Gastroesophageal sphincter (tissue), 4 donors: ENCODE measurements at regions not wholly inside any gene's neighbourhood (a gene's known extent, or its start where the extent isn't known, plus 50 kb on each side); places are given as distances from the start of the nearest gene placed in this dataset.

Source experiments
- ATAC-seq: fragments of 150-250 bp; one replicate; pipeline ENCODE4 v1.9.1; 2016; ENCODE audit warnings: mild to moderate bottlenecking, moderate library complexity
- H3K27ac ChIP-seq, 4 donors: fragments of 200-600 bp; sonication (generic) in 3 of 4; 1 replicate in 3 of 4; 2 replicates in 1 of 4; pipeline ENCODE4 v1.5.1; 2016 to 2019
- H3K27me3 ChIP-seq: fragments of 200-600 bp; sonication (generic); one replicate; pipeline ENCODE4 v1.5.1; 2019
- H3K36me3 ChIP-seq, 2 donors: fragments of 200-600 bp; sonication (generic); one replicate each; pipeline ENCODE4 v1.5.1; 2019; ENCODE audit warnings: control low read depth in 1 of 2
- H3K4me1 ChIP-seq, 3 donors: fragments of 200-600 bp; sonication (generic); 1 replicate in 2 of 3; 2 replicates in 1 of 3; pipeline ENCODE4 v1.5.1; 2016 to 2019; ENCODE audit warnings: control low read depth in 2 of 3
- H3K4me3 ChIP-seq, 2 donors: fragments of 200-600 bp; sonication (generic); one replicate each; pipeline ENCODE4 v1.5.1; 2019; ENCODE audit warnings: mild to moderate bottlenecking in 1 of 2, moderate library complexity in 1 of 2
- H3K9me3 ChIP-seq, 3 donors: fragments of 200-600 bp; sonication (generic); one replicate each; pipeline ENCODE4 v1.5.1; 2017 to 2019; ENCODE audit warnings: control low read depth in 2 of 3
- CTCF ChIP-seq, 4 experiments: fragments of 200-600 bp in 2 of 4; fragments of 450-650 bp in 2 of 4; sonication (generic) in 1 of 4; IDR thresholded peaks; one replicate each; pipeline ENCODE4 v1.5.1; 2017 to 2019; ENCODE audit warnings: antibody characterized with exemption in 4 of 4, mild to moderate bottlenecking in 2 of 4, moderate library complexity in 2 of 4
- EP300 ChIP-seq: sonication (generic); formaldehyde crosslinking; IDR thresholded peaks from one replicate; pipeline ENCODE4 v1.6.1; 2017; ENCODE audit warnings: antibody characterized with exemption, mild to moderate bottlenecking
- POLR2A ChIP-seq, 2 donors: fragments of 450-650 bp; IDR thresholded peaks; one replicate each; pipeline ENCODE4 v1.6.1; 2017; ENCODE audit warnings: antibody characterized with exemption in 2 of 2, mild to moderate bottlenecking in 2 of 2, moderate library complexity in 1 of 2
- POLR2AphosphoS5 ChIP-seq: sonication (generic); formaldehyde crosslinking; IDR thresholded peaks from one replicate; pipeline ENCODE4 v1.6.1; 2017; ENCODE audit warnings: antibody characterized with exemption
- WGBS, 2 donors: methylation state at CpG; one replicate each; pipeline ENCODE4 v1.1.5; 2018; ENCODE audit warnings: low coverage in 1 of 2; 5-methylcytosine and 5-hydroxymethylcytosine counted together

- Histone ChIP-seq H3K27me3 (no peaks in the 10 kb centered on the region), H3K9me3 (no peaks in the 10 kb centered on the region), H3K27ac (no peak overlapping the region), H3K4me1 (peaks cover 0 to 7% (median 0%) of the 10 kb centered on the region in 3 donors), H3K36me3 (no peaks in the 10 kb centered on the region), H3K4me3 (no peak overlapping the region)
- 35 to 40% methylated on average over 3 to 4 of the region's 6 CpGs for WGBS, 2 donors
- TF ChIP-seq CTCF (IDR thresholded peaks at IDR 0.05) (no peak), EP300 (no peak), POLR2AphosphoS5 (no peak), POLR2A (IDR thresholded peaks at IDR 0.05) (no peak)
- ATAC-seq = no peak
These were observed 80.0 kb upstream of the PUM3 start for GRCh38 chr9:2923766-2924379.

DNA sequence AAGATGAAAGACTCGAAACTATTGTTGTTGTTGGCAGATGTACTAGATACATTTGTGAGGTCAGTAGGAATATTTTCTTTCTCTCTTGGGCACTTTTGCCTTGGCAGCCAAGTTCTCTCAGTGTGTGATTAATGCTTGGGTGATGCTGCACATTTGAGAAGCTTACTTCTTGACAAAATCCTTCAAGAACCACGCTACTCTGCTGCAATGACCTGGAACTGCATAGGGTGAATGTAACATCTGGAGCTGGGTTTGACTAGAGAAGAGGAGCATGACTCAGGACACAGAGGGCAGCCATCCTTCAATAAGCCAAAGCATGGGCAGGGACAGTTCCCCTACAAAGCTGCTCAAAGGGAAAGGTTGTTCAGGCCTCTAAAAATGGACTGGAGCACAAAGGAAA, 75.5 kb upstream of the PUM3 start:
- Histone ChIP-seq H3K27me3 (no peaks in the 10 kb centered on the region), H3K4me1 (peaks cover 0 to 7% (median 0%) of the 10 kb centered on the region in 3 donors), H3K9me3 (no peaks in the 10 kb centered on the region), H3K4me3 (no peak overlapping the region), H3K27ac (no peak overlapping the region), H3K36me3 (no peaks in the 10 kb centered on the region)
- no peak for ATAC-seq
- WGBS, 2 donors = 20 to 53% methylated on average over 1 to 2 of the region's 2 CpGs
- no peak for TF ChIP-seq POLR2AphosphoS5
- no peak for TF ChIP-seq POLR2A (IDR thresholded peaks at IDR 0.05)
- no peak for TF ChIP-seq CTCF (IDR thresholded peaks at IDR 0.05)
- no peak for TF ChIP-seq EP300

GRCh38 chr9:2916382-2916985, 72.6 kb upstream of the PUM3 start:
- ATAC-seq = no peak
- Histone ChIP-seq H3K27me3 (no peaks in the 10 kb centered on the region), H3K27ac (no peak overlapping the region), H3K36me3 (no peaks in the 10 kb centered on the region), H3K4me3 (no peak overlapping the region), H3K9me3 (no peaks in the 10 kb centered on the region), H3K4me1 (peaks cover 0 to 7% (median 0%) of the 10 kb centered on the region in 3 donors)
- WGBS, 2 donors = 60 to 83% methylated on average over 1 to 2 of the region's 3 CpGs
- TF ChIP-seq POLR2AphosphoS5 = no peak
- TF ChIP-seq POLR2A (IDR thresholded peaks at IDR 0.05) = no peak
- TF ChIP-seq EP300 = no peak
- no peak for TF ChIP-seq CTCF (IDR thresholded peaks at IDR 0.05)

DNA sequence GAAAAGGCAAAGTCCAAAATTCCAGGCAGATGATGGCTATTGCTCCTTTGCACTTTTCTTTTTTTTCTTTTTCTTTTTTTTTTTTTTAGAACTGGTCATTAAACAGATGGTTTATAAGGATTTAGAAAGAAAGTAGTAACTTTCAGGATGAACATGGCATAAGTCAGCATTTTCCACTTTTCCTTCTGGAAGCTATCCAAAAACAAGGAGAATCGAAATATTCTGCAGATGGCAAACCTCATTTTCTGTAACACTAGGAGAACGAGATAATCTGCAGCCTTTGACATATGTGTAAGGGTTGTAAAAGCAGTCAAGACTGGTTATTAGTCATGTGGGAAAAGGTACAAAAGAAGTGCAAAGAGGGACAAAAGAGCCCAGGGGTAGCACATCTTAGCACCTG, 69.1 kb upstream of the PUM3 start:
- ATAC-seq = no peak
- 15 to 32% methylated on average over 2 of the region's 2 CpGs for WGBS, 2 donors

More for the DNA sequence above, 69.1 kb upstream of the PUM3 start:
- Histone ChIP-seq H3K27ac (no peak overlapping the region), H3K4me3 (no peak overlapping the region), H3K4me1 (no peaks in the 10 kb centered on the region), H3K36me3 (no peaks in the 10 kb centered on the region), H3K9me3 (no peaks in the 10 kb centered on the region), H3K27me3 (no peaks in the 10 kb centered on the region)
- TF ChIP-seq POLR2A (IDR thresholded peaks at IDR 0.05) (no peak), CTCF (IDR thresholded peaks at IDR 0.05) (no peak), EP300 (no peak), POLR2AphosphoS5 (no peak)
